Omental fat pad (tissue), 3 donors: ENCODE measurements at regions not wholly inside any gene's neighbourhood (a gene's known extent, or its start where the extent isn't known, plus 50 kb on each side); places are given as distances from the start of the nearest gene placed in this dataset. TPM values are rescaled to one million over a fixed set of nuclear protein-coding genes. Genes with fewer than 3 reads are reported as not detected.

ENCODE experiments used
- ATAC-seq: fragments of 150-250 bp; one replicate; pipeline ENCODE4 v1.9.1; 2016; ENCODE audit warnings: mild to moderate bottlenecking, moderate library complexity; ENCODE audit not compliant: low FRiP score
- DNase-seq: peaks from one replicate; pipeline ENCODE4 v3.0.0-alpha.2; 2019; ENCODE audit warnings: low spot score
- small RNA-seq: library from RNA; depleted of rRNA; stranded (forward); fragments of <200 nt; gene quantifications from one replicate; pipeline ENCODE3, GENCODE V24; 2016
- TF ChIP-seq, protein P1 (sequence below), 3 donors: fragments of 450-650 bp; IDR thresholded peaks; one replicate each; pipeline ENCODE4 v1.5.1; 2016 to 2017; ENCODE audit warnings: antibody characterized with exemption in 3 of 3, mild to moderate bottlenecking in 3 of 3, moderate library complexity in 2 of 3

DNA sequence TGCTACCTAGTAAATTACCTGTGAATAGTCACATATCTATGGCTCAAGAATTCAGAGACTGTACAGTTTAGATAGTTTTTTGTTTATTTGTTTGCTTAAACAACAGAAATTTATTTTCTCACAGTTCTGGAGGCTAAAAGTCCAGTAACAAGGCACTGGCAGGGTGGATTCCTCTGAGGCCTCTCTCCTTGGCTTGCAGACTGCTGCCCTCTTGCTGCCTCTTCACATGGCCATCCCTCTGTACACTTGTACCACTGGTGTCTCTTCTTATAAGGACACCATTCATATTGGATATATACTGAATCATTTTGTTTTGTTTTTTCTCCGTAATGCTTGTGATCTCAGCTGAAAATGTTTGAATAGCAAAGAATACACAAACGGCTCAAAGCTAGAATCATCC lies 56.4 kb upstream of the MIR17HG start:
- ATAC-seq (no peak), DNase-seq (no peak)
- TF ChIP-seq, protein P1, sequence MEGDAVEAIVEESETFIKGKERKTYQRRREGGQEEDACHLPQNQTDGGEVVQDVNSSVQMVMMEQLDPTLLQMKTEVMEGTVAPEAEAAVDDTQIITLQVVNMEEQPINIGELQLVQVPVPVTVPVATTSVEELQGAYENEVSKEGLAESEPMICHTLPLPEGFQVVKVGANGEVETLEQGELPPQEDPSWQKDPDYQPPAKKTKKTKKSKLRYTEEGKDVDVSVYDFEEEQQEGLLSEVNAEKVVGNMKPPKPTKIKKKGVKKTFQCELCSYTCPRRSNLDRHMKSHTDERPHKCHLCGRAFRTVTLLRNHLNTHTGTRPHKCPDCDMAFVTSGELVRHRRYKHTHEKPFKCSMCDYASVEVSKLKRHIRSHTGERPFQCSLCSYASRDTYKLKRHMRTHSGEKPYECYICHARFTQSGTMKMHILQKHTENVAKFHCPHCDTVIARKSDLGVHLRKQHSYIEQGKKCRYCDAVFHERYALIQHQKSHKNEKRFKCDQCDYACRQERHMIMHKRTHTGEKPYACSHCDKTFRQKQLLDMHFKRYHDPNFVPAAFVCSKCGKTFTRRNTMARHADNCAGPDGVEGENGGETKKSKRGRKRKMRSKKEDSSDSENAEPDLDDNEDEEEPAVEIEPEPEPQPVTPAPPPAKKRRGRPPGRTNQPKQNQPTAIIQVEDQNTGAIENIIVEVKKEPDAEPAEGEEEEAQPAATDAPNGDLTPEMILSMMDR (IDR thresholded peaks at IDR 0.05) = no peak

DNA sequence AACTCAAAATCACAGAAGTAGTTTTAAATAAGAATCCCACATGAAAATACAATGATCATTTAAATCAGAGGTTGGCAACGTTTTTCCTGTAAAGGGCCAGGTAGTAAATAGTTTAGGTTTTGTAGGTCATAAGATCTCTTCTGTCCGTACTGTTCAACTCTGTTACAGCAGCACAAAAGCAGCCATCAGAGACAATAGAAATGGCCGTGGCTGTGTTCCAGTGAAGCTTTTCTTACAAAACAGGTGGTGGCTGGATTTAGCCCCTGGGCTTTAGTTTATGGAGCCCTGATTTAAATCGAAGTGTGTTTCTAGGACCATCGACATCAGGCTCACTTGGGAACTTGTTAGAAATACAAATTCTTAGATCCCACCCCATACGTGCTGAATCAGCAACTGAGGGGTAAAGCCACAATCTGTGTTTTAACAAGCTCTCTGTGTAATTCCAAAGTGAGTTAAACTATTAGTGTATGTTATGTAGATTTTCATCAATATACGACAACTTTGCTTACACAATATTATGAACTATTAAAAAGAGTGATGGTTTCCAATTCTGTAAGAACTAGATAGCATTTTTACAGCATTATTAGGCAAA lies 54.8 kb upstream of the MIR17HG start:
- ATAC-seq = no peak
- no peak for DNase-seq
- TF ChIP-seq, protein P1 (IDR thresholded peaks at IDR 0.05) = no peak

DNA sequence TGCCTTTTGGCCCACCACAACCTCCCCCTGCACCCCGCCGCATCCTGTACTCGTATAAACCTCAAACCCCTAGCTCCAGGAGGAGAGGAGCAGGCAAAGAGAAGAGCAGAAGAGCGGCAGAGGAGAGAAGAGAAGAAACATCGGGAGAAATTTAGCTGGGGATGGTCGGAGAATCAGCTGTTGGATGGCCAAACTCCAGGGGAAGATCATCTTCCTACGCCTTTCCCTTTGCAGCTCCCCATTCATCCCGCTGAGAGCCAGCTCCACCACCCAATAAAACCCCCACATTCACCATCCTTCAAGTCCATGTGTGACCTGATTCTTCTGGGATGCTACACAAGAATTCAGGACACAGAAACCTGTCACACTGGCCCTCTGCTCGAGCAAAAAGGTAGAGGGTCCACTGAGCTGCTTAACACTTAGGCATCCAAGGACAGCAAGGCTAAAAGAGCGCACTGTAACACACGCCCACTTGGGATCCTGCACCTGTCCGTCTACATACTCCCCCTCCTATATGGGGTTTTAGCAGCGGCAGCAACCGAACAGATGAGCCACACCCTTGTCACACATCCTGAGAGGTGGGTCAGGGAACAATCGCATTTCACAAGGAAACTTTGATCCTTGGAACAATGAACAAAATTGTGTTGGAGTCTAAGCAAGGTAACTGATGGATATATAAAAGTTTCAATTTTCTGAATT lies 51.6 kb upstream of the MIR17HG start:
- DNase-seq (no peak), ATAC-seq (no peak)
- TF ChIP-seq, protein P1 (IDR thresholded peaks at IDR 0.05) = no peak

DNA sequence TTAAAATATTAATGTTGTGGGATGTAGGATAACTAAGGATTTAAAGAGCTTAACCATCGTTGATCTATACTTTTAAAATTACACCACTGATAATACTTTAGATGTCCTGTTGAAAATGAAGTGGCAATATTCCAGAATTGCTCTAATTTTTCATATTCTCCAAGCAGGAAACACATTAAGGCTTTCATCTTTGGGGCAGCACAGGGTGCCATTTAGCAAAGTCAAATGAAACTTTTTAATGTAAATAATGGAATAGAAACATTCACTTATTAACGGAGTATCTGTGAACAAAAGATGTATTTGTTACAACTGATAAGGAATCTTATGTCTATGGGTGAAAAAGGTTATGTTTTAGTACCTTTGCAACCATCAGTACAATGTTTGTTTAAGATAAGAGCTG lies 50.0 kb upstream of the MIR17HG start:
- ATAC-seq (no peak), DNase-seq (no peak)
- TF ChIP-seq, protein P1 (IDR thresholded peaks at IDR 0.05) = no peak

Small RNAs in the stretch of these regions (small RNA-seq; reads per million reads assigned to genes)
- gene AL445647.2 (not detected), gene BRK1P2 (not detected), gene RF00212 (not detected), gene RNA5SP34 (not detected), gene RNU6-75P (not detected)
